ENCODE measurements at regions not wholly inside any gene's neighbourhood (a gene's known extent, or its start where the extent isn't known, plus 50 kb on each side); places are given as distances from the start of the nearest gene placed in this dataset.

GRCh38 chr3:76402926-76403325, 617.6 kb upstream of the ZNF717 start:
- no peak for TF ChIP-seq CTCF (IDR thresholded peaks at IDR 0.05)
- no peak for TF ChIP-seq ZFX (IDR thresholded peaks at IDR 0.05; ENCODE audit: borderline replicate concordance)
- H3K27ac ChIP-seq = no peak overlapping the region

- no peak overlapping the region for H3K27ac ChIP-seq
- TF ChIP-seq CTCF (IDR thresholded peaks at IDR 0.05) = no peak
- no peak for TF ChIP-seq ZFX (IDR thresholded peaks at IDR 0.05; ENCODE audit: borderline replicate concordance)
These were observed 618.2 kb upstream of the ZNF717 start for GRCh38 chr3:76403556-76403955.

GRCh38 chr3:76405196-76405595, 619.8 kb upstream of the ZNF717 start:
- no peak overlapping the region for H3K27ac ChIP-seq
- TF ChIP-seq CTCF (IDR thresholded peaks at IDR 0.05) (no peak), ZFX (IDR thresholded peaks at IDR 0.05; ENCODE audit: borderline replicate concordance) (no peak)

GRCh38 chr3:76410762-76411281, 625.5 kb upstream of the ZNF717 start:
- TF ChIP-seq CTCF (IDR thresholded peaks at IDR 0.05) = no peak
- no peak for TF ChIP-seq ZFX (IDR thresholded peaks at IDR 0.05; ENCODE audit: borderline replicate concordance)
- no peak overlapping the region for H3K27ac ChIP-seq

GRCh38 chr3:76415384-76415783, 624.5 kb upstream of the ROBO2 start:
- H3K27ac ChIP-seq = no peak overlapping the region
- TF ChIP-seq CTCF (IDR thresholded peaks at IDR 0.05) = no peak
- no peak for TF ChIP-seq ZFX (IDR thresholded peaks at IDR 0.05; ENCODE audit: borderline replicate concordance)

GRCh38 chr3:76429581-76430177, 610.2 kb upstream of the ROBO2 start:
- TF ChIP-seq ZFX (IDR thresholded peaks at IDR 0.05; ENCODE audit: borderline replicate concordance) (no peak), CTCF (IDR thresholded peaks at IDR 0.05) (no peak)
- no peak overlapping the region for H3K27ac ChIP-seq

- TF ChIP-seq CTCF (IDR thresholded peaks at IDR 0.05) = no peak
- no peak for TF ChIP-seq ZFX (IDR thresholded peaks at IDR 0.05; ENCODE audit: borderline replicate concordance)
- no peak overlapping the region for H3K27ac ChIP-seq
These were observed 607.5 kb upstream of the ROBO2 start for GRCh38 chr3:76432396-76432795.
